Tibial artery (tissue), 4 donors: ENCODE measurements at regions not wholly inside any gene's neighbourhood (a gene's known extent, or its start where the extent isn't known, plus 50 kb on each side); places are given as distances from the start of the nearest gene placed in this dataset.

Source experiments
- DNase-seq, 2 donors: peaks; one replicate each; pipeline ENCODE4 v3.0.0-alpha.2; 2019
- H3K27ac ChIP-seq, 2 donors: fragments of 200-600 bp; sonication (generic) in 1 of 2; 1 replicate in 1 of 2; 2 replicates in 1 of 2; pipeline ENCODE4 v1.5.1; 2018 to 2019; ENCODE audit warnings: mild to moderate bottlenecking in 1 of 2
- H3K27me3 ChIP-seq, 2 donors: fragments of 200-600 bp; sonication (generic) in 1 of 2; one replicate each; pipeline versions ENCODE4 v1.5.1 to v1.6.0; 2016 to 2019
- H3K36me3 ChIP-seq, 3 donors: fragments of 200-600 bp; sonication (generic) in 2 of 3; one replicate each; pipeline ENCODE4 v1.5.1; 2016 to 2019; ENCODE audit warnings: mild to moderate bottlenecking in 2 of 3
- H3K4me1 ChIP-seq, 4 donors: fragments of 200-600 bp; sonication (generic) in 2 of 4; 1 replicate in 3 of 4; 2 replicates in 1 of 4; pipeline ENCODE4 v1.5.1; 2016 to 2019
- H3K4me3 ChIP-seq, 2 donors: fragments of 200-600 bp; sonication (generic) in 1 of 2; 1 replicate in 1 of 2; 2 replicates in 1 of 2; pipeline ENCODE4 v1.5.1; 2018 to 2019; ENCODE audit warnings: mild to moderate bottlenecking in 2 of 2
- H3K9me3 ChIP-seq, 3 donors: fragments of 200-600 bp; sonication (generic) in 1 of 3; one replicate each; pipeline ENCODE4 v1.5.1; 2016 to 2019
- CTCF ChIP-seq, 2 experiments: fragments of 200-600 bp in 1 of 2; fragments of 450-650 bp in 1 of 2; IDR thresholded peaks; one replicate each; pipeline ENCODE4 v1.5.1; 2017 to 2019; ENCODE audit warnings: antibody characterized with exemption in 2 of 2, mild to moderate bottlenecking in 1 of 2, moderate library complexity in 1 of 2
- intact Hi-C: fragments of 100-400 bp; cut with DNase I; formaldehyde crosslinking; loops from one replicate; pipeline ENCODE4 v1.15.0; 2023; ENCODE audit warnings: low total_unique reads

- H3K9me3 ChIP-seq = no peaks in the 10 kb centered on the region
- peaks cover 9 to 61% (median 47%) of the 10 kb centered on the region in 4 donors for H3K4me1 ChIP-seq
- TF ChIP-seq CTCF (IDR thresholded peaks at IDR 0.05) = no peak
- peak overlapping the region; percentile 80 to 88 for H3K27ac ChIP-seq
- H3K27me3 ChIP-seq = no peaks in the 10 kb centered on the region
- no peaks in the 10 kb centered on the region for H3K36me3 ChIP-seq
- intact Hi-C loops = loop anchor here (5.0 kb wide), 1 partner anchor 221 kb away; the partner anchor contains the start of gene TNRC6C
- H3K4me3 ChIP-seq = no peak overlapping the region
- peak in 1 of 2 donors; percentile 61 for DNase-seq
These were observed 221.8 kb upstream of the TNRC6C start for GRCh38 chr17:77736721-77737120.

GRCh38 chr17:77737442-77738265 lies 220.8 kb upstream of the TNRC6C start:
- Histone ChIP-seq H3K36me3 (no peaks in the 10 kb centered on the region), H3K27ac (peak overlapping the region; percentile 80 to 88), H3K4me1 (peaks cover 9 to 61% (median 47%) of the 10 kb centered on the region in 4 donors), H3K9me3 (no peaks in the 10 kb centered on the region), H3K4me3 (no peak overlapping the region), H3K27me3 (no peaks in the 10 kb centered on the region)
- DNase-seq = peak in 1 of 2 donors; percentile 52
- no peak for TF ChIP-seq CTCF (IDR thresholded peaks at IDR 0.05)
- intact Hi-C loops = loop anchor here (5.0 kb wide), 1 partner anchor 220 kb away; the partner anchor contains the start of gene TNRC6C

GRCh38 chr17:77738751-77739531 lies 219.6 kb upstream of the TNRC6C start:
- peaks cover 9 to 55% (median 43%) of the 10 kb centered on the region in 4 donors for H3K4me1 ChIP-seq
- H3K27ac ChIP-seq = peak overlapping the region; percentile 80 to 88
- peak; percentile 70 to 89 for DNase-seq

GRCh38 chr17:77740481-77740880 lies 218.0 kb upstream of the TNRC6C start:
- intact Hi-C loops = loop anchor here (10.0 kb wide), 1 partner anchor 274 kb away; no protein-coding TSS in a partner anchor
- TF ChIP-seq CTCF (IDR thresholded peaks at IDR 0.05) = no peak

More at GRCh38 chr17:77738751-77739531, 219.6 kb upstream of the TNRC6C start:
- Histone ChIP-seq H3K4me3 (no peak overlapping the region), H3K27me3 (no peaks in the 10 kb centered on the region), H3K9me3 (no peaks in the 10 kb centered on the region), H3K36me3 (no peaks in the 10 kb centered on the region)
- intact Hi-C loops = loop anchor here (5.0 kb wide), 1 partner anchor 218 kb away; the partner anchor contains the start of gene TNRC6C
- no peak for TF ChIP-seq CTCF (IDR thresholded peaks at IDR 0.05)

GRCh38 chr17:77741109-77741508 lies 217.4 kb upstream of the TNRC6C start:
- no peak for TF ChIP-seq CTCF (IDR thresholded peaks at IDR 0.05)
- no peaks in the 10 kb centered on the region for H3K36me3 ChIP-seq
- no peak overlapping the region for H3K4me3 ChIP-seq
- peak in 1 of 2 donors; percentile 52 for DNase-seq
- peaks cover 0 to 34% (median 24%) of the 10 kb centered on the region in 4 donors for H3K4me1 ChIP-seq
- no peaks in the 10 kb centered on the region for H3K9me3 ChIP-seq
- intact Hi-C loops = loop anchor here (10.0 kb wide), 1 partner anchor 274 kb away; no protein-coding TSS in a partner anchor
- no peaks in the 10 kb centered on the region for H3K27me3 ChIP-seq
- no peak overlapping the region for H3K27ac ChIP-seq

More at GRCh38 chr17:77740481-77740880, 218.0 kb upstream of the TNRC6C start:
- H3K27me3 ChIP-seq = no peaks in the 10 kb centered on the region
- H3K27ac ChIP-seq = no peak overlapping the region
- no peaks in the 10 kb centered on the region for H3K36me3 ChIP-seq
- no peaks in the 10 kb centered on the region for H3K9me3 ChIP-seq
- no peak overlapping the region for H3K4me3 ChIP-seq
- H3K4me1 ChIP-seq = peaks cover under 1 to 39% (median 28%) of the 10 kb centered on the region in 4 donors
- peak in 1 of 2 donors; percentile 25 for DNase-seq
